ENCODE measurements at regions not wholly inside any gene's neighbourhood (a gene's known extent, or its start where the extent isn't known, plus 50 kb on each side); places are given as distances from the start of the nearest gene placed in this dataset.

DNA sequence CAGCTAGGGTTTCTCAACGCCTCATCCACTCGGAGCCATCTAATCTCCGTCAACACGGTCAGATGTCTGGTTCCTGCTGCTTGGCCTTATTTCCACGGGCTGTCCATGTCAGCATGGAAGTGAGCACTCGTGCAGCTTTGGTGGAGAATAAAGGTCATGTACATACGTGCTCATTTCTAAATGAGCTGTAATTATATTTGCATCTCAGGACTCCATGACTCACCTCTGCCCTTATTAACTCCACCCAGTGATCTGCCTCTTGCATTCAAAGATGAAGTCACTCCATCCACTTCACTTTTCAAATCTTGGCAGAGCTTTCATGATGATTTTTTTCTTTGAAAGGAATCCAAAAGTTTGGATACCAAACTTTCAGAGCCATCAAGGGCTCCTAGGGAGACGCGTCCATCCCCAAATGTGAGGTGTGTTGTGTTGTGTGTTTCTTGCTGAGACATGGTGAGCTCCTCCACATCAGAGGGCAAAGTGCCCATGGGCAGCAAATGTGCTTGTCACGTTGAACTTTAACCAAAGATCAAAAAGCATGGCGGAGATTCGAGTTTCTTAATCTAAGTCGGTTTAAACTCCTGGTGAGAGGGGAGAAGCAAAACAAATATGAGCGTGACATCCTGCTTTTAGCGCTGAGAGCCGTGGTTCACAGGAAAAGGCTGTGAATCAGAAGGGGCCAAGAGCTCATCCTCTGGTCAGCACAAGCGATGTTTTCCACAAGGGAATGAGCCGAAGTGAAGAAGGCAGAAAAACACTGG is 68.6 kb upstream of the ERRFI1 start (continued):
- TF ChIP-seq, protein P1, sequence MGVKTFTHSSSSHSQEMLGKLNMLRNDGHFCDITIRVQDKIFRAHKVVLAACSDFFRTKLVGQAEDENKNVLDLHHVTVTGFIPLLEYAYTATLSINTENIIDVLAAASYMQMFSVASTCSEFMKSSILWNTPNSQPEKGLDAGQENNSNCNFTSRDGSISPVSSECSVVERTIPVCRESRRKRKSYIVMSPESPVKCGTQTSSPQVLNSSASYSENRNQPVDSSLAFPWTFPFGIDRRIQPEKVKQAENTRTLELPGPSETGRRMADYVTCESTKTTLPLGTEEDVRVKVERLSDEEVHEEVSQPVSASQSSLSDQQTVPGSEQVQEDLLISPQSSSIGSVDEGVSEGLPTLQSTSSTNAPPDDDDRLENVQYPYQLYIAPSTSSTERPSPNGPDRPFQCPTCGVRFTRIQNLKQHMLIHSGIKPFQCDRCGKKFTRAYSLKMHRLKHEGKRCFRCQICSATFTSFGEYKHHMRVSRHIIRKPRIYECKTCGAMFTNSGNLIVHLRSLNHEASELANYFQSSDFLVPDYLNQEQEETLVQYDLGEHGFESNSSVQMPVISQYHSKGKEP (CRISPR knock-in tag; IDR thresholded peaks at IDR 0.05) = no peak
- no peak for TF ChIP-seq KAT7 (CRISPR knock-in tag; IDR thresholded peaks at IDR 0.05; ENCODE audit: borderline replicate concordance)
- 0 out of 2 replicates have a peak, but pooled peaks have one; percentile 44 for TF ChIP-seq ZSCAN31 (CRISPR knock-in tag; IDR thresholded peaks at IDR 0.05; ENCODE audit: low read depth)
- no peak for TF ChIP-seq NCOA5 (CRISPR knock-in tag; IDR thresholded peaks at IDR 0.05)
- peak; percentile 39; the same call in 1 of the 2 replicates for TF ChIP-seq GABPB1 (CRISPR knock-in tag; IDR thresholded peaks at IDR 0.05)
- no peak for TF ChIP-seq KDM4B (CRISPR knock-in tag; IDR thresholded peaks at IDR 0.05)
- no peak for TF ChIP-seq ZNF136 (CRISPR knock-in tag; IDR thresholded peaks at IDR 0.05; ENCODE audit: low read depth)
- TF ChIP-seq IRX3 (CRISPR knock-in tag; IDR thresholded peaks at IDR 0.05; ENCODE audit: borderline replicate concordance, low read depth) = no peak
- no peak for TF ChIP-seq MXD4 (CRISPR knock-in tag; IDR thresholded peaks at IDR 0.05)
- peak; percentile 83 for TF ChIP-seq SALL1 (CRISPR knock-in tag; IDR thresholded peaks at IDR 0.05)
- TF ChIP-seq NFATC3 (CRISPR knock-in tag; IDR thresholded peaks at IDR 0.05) = no peak
- TF ChIP-seq SP5 (CRISPR knock-in tag; IDR thresholded peaks at IDR 0.05; ENCODE audit: borderline replicate concordance, low read depth) = no peak
- no peak for TF ChIP-seq ZBTB20 (CRISPR knock-in tag; IDR thresholded peaks at IDR 0.05; ENCODE audit: borderline replicate concordance, low read depth)
- TF ChIP-seq ZNF20 (CRISPR knock-in tag; IDR thresholded peaks at IDR 0.05) = no peak
- no peak for TF ChIP-seq CEBPB (IDR thresholded peaks at IDR 0.05; ENCODE audit: borderline replicate concordance, low read depth, low read length)
- TF ChIP-seq, protein P2, sequence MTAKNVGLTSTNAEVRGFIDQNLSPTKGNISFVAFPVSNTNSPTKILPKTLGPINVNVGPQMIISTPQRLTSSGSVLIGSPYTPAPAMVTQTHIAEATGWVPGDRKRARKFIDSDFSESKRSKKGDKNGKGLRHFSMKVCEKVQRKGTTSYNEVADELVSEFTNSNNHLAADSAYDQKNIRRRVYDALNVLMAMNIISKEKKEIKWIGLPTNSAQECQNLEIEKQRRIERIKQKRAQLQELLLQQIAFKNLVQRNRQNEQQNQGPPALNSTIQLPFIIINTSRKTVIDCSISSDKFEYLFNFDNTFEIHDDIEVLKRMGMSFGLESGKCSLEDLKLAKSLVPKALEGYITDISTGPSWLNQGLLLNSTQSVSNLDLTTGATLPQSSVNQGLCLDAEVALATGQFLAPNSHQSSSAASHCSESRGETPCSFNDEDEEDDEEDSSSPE (CRISPR knock-in tag; IDR thresholded peaks at IDR 0.05) = no peak
- no peak for TF ChIP-seq ZNF549 (CRISPR knock-in tag; IDR thresholded peaks at IDR 0.05)
- TF ChIP-seq FOXA3 (CRISPR knock-in tag; IDR thresholded peaks at IDR 0.05) = peak; percentile 72
- TF ChIP-seq HOXA3 (CRISPR knock-in tag; IDR thresholded peaks at IDR 0.05) = peak; percentile 80
- TF ChIP-seq ZNF263 (CRISPR knock-in tag; IDR thresholded peaks at IDR 0.05) = 0 out of 2 replicates have a peak, but pooled peaks have one; percentile 29
- TF ChIP-seq, protein P3, sequence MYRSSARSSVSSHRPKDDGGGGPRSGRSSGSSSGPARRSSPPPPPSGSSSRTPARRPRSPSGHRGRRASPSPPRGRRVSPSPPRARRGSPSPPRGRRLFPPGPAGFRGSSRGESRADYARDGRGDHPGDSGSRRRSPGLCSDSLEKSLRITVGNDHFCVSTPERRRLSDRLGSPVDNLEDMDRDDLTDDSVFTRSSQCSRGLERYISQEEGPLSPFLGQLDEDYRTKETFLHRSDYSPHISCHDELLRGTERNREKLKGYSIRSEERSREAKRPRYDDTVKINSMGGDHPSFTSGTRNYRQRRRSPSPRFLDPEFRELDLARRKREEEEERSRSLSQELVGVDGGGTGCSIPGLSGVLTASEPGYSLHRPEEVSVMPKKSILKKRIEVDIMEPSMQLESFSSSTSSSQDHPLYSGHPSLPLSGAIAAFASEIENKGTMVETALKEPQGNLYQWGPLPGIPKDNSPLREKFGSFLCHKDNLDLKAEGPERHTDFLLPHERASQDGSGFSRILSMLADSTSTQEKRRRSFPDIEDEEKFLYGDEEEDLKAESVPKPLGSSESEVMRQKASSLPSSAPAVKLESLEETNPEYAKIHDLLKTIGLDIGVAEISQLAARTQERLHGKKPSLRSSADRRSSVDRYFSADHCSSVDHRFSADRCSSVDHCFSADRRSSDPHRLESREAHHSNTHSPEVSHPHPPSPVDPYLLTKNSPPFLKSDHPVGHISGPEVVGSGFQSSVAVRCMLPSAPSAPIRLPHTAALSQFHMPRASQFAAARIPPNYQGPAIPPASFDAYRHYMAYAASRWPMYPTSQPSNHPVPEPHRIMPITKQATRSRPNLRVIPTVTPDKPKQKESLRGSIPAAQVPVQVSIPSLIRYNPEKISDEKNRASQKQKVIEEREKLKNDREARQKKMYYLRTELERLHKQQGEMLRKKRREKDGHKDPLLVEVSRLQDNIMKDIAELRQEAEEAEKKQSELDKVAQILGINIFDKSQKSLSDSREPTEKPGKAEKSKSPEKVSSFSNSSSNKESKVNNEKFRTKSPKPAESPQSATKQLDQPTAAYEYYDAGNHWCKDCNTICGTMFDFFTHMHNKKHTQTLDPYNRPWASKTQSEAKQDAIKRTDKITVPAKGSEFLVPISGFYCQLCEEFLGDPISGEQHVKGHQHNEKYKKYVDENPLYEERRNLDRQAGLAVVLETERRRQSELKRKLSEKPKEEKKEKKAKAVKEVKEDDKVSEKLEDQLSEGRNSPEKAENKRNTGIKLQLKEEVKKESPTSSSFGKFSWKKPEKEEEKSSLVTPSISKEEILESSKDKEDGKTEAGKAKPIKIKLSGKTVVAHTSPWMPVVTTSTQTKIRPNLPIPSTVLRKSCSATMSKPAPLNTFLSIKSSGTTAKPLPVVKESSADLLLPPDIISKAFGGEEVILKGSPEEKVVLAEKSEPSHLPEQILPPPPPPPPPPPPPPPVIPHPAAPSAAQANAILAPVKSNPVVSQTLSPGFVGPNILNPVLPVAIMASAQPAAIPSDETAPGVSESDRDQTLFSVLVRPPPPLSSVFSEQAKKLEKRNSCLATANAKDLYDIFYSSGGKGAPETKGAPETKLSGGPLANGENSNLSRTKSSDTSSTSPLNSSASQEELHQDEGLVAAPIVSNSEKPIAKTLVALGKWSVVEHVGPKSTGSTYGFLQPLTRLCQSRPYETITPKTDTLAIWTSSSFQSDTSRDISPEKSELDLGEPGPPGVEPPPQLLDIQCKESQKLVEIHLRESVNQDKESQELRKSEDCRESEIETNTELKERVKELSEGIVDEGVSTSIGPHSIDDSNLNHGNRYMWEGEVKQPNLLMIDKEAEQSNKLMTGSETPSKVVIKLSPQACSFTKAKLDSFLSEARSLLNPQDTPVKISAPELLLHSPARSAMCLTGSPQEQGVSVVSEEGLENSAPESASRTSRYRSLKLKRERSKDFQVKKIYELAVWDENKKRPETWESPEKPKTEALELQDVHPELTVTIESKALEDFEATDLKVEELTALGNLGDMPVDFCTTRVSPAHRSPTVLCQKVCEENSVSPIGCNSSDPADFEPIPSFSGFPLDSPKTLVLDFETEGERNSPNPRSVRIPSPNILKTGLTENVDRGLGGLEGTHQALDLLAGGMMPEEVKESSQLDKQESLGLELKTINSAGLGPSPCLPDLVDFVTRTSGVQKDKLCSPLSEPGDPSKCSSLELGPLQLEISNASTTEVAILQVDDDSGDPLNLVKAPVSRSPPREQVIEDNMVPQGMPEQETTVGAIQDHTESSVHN (CRISPR knock-in tag; IDR thresholded peaks at IDR 0.05) = no peak
